HG03432 (cell line): ENCODE measurements at regions not wholly inside any gene's neighbourhood (a gene's known extent, or its start where the extent isn't known, plus 50 kb on each side); places are given as distances from the start of the nearest gene placed in this dataset.
"Not testable (repeated sequence)": the region's sequence is repeated elsewhere in the genome, so short reads cannot be mapped to it uniquely, and the experiment has no call there.

ENCODE experiments used
- ATAC-seq: cut with Tn5 transposase; IDR thresholded peaks from one replicate; pipeline ENCODE4 v1.9.1; 2021; ENCODE audit warnings: mild to moderate bottlenecking, moderate library complexity; ENCODE audit not compliant: unreplicated experiment

GRCh38 chrY:15871570-15871969 lies 1347.2 kb downstream of the NLGN4Y start:
- no peak for ATAC-seq

DNA sequence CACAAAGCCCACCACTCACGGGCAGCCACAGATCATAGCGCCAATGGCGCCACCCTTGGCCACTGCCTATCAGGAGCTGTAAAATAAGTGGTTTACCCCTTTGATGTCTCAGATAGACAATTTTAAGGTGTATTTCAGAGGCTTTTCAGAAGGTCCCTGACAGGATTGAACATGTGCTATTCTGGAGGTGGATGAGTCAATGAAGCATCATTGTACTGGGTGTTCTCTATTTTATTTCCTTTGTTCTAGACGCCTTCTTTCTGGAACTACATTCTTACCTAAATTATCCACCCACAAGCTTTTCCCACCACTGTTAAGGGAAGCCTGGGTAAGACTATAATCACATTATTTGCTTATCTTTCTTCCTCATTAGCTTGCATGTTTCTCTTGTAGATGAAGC lies 1351.6 kb downstream of the NLGN4Y start:
- ATAC-seq = not testable (repeated sequence)

GRCh38 chrY:15903524-15903923 lies 1379.2 kb downstream of the NLGN4Y start:
- ATAC-seq = not testable (repeated sequence)

- ATAC-seq = no peak
Measured at GRCh38 chrY:15905557-15905956, 1381.2 kb downstream of the NLGN4Y start.

- ATAC-seq = no peak
Measured at GRCh38 chrY:15926499-15926898, 1402.2 kb downstream of the NLGN4Y start.

DNA sequence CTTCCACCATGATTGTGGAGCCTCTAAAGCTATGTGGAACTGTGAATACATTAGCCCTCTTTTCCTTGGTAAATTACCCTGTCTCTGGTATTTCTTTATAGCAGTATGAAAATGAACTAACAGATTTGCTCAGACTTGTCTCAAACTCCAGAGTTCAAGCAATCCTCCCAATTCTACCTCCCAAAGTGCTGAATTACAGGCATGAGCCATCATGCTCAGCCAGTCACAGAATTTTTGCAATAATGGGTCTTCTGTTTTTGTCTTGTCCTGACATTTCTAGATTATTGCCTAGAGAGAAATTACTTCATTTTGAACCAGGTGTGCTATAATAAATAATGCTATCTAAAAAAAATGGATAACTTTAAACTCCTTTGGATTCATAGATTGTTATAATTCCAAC lies 1414.5 kb downstream of the NLGN4Y start:
- no peak for ATAC-seq

DNA sequence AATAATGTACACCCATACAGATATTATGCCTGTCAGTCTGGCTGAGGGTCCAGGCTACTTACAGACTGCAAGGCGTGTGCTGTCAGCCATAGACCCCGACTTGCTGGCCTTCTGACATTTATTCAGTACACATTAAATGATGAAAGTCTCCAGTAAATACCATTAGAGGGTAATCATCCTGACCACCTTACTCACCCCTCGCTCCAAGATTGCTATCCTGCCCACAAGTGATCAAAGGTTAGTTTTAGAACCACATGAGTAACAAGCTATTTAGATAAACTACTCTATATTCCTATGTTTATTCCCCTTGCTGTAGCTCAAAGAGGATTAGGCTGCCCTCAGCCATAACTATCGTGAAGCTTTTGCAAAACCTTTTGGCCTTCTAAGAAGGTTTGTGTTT lies 1426.7 kb downstream of the NLGN4Y start:
- no peak for ATAC-seq

- no peak for ATAC-seq
Measured at GRCh38 chrY:15968800-15969199, 1444.5 kb downstream of the NLGN4Y start.

DNA sequence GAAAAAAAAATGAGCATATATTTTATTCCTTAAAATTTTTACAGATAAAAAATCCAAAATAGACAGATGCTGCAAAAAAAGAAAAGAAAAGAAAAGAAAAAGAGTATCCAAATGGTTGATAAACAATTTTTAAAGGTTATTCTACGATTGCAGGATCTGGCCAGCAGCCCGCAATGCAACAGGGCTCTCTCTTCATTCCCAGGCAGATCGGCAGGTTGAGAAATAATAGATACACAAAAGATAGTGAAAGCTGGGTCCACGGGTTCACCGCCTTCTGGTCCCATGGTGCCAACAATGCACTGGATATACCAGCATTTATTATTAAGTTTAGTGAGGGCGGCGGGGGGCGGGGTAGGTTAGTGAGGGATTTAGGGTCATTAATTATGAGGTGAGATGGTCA lies 1448.9 kb downstream of the NLGN4Y start:
- no peak for ATAC-seq

DNA sequence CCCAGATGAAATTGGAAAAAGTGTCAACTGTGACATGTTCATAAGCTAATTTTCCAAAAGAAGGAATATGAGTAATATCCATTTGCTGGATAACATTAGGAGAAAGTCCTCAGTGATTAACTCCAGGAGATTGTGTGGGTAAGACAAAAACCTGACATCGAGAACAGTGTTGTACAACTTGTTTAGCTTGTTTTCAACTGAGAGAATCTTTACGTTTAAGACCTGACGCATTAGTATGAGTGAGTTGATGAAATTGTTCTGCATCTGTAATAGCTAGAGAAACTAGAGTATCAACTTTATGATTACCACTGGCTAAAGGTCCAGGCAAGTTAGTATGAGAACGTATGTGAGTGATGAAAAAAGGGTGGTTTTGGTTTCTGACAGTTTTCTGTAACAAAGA lies 1452.4 kb downstream of the NLGN4Y start:
- no peak for ATAC-seq

GRCh38 chrY:15978503-15978902 lies 1454.2 kb downstream of the NLGN4Y start:
- ATAC-seq = no peak

DNA sequence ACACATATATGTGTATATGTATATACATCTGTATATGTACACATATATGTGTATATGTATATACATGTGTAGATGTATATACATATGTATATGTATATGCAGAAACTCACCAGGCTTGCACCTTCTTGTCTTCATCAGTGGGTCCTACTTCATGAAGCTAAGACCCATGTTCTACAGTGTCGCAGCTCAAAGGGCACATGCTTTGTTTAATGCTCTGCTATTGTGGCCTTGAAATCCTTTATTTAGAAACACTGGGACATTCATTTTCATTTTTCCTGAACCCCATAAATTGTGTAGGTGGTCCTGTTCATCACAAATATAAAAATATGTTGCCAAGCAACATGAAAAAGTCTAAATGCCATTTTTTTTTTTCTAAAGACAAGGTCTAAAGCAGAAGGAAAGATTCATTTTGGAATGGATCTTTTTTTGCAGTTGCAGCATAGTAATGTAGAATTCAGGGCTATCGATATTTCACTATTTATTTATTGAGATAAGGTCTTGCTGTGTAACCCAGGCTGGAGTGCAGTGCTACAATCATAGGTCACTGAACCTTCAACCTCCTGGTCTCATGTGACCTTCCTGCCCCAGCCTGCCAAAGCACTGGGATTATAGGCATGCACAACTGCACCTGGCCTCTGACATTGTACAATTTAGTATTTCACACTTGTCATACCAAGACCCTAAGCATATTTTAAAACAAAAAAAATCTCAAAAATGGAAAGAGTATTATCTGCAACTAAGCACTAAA lies 1460.5 kb downstream of the NLGN4Y start:
- ATAC-seq = no peak

GRCh38 chrY:15996014-15996413 lies 1471.7 kb downstream of the NLGN4Y start:
- no peak for ATAC-seq

DNA sequence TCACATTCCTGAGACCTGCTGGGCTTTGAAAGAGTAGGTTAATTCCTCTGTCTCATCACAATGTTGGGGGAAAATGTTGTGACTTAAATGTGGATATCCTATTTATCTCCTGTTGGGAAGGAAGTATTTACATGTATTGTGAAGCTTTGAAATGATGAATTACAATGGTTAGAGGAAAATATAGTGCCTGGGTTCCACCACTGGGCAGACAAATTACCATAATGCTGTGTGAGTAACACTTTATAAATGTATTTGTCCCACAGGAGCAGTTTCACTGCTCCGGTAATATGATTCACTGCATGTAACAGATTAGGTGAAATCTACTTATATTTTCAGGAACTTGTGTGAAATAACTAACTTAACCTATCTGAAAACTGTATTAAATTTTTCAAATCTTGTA lies 1476.4 kb downstream of the NLGN4Y start:
- ATAC-seq = no peak

GRCh38 chrY:16001896-16002295 lies 1477.6 kb downstream of the NLGN4Y start:
- ATAC-seq = no peak

DNA sequence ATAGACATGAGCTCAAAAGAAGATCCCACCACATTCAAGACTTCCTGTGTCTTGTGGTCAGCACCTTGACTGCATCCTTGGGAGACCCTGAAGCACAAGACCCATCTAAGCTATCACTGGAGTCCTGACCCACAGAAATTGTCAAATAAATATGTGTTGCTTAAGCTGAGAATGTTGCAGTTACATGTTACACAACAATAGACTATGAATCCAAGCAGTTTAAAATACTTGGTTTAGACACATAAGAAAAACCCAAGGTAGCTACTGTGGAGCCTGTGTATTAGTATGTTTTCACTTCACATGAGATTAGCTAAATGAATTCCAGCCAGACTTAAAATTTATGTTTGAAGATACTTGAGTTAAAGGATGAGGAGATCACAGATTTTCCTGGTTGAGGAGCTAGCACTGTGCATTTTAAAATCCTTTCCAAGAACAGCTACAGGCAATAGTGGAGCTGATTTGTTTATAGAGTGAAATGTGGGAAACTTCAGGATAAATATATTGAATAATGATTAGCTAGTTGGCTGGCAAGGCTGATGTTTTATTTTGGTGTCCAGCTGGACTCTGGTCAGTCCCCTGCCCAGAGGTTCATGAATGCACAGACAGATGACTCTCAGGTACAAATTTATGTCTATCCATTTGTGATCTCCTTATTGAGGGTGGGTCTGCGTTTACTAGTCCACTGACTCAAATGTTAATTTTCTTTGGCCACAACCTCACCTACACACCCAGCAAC lies 1527.7 kb downstream of the NLGN4Y start:
- ATAC-seq = no peak

- ATAC-seq = no peak
Measured at GRCh38 chrY:16060141-16060540, 1535.8 kb downstream of the NLGN4Y start.

DNA sequence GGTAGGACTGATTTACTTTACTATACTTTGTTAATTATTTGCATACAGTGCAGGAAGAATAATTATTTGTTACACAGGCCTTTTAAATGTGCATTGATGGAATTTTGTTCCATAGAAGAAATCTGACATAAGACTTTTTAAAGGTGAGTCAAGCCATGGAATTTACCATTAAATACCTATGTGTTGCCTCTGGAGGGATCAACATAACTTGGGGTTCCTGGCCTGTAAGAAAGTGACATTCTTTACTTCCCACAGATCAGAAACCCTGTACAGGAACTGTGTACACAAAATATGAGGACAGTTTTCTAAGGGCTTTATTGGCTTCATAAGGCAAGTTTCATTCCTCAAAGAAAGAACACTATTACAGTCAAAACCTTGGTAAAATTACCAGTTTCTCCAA lies 1536.4 kb downstream of the NLGN4Y start:
- ATAC-seq = no peak

GRCh38 chrY:16071957-16072356 lies 1547.6 kb downstream of the NLGN4Y start:
- no peak for ATAC-seq

DNA sequence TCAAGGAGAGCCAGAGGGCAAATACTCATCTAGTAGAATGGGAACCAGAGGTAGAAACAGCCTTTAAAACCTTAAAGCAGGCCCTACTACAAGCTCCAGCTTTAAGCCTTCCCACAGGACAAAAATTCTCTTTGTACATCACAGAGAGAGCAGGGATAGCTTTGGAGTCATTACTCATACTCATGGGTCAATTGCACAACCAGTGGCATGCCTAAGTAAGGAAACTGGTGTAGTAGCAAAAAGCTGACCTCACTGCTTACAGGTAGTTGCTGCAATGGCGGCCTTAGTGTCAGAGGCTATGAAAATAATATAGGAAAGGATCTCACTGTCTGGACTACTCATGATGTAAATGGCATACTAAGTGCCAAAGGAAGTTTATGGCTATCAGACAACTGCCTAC lies 1551.4 kb downstream of the NLGN4Y start:
- ATAC-seq = no peak

GRCh38 chrY:16097325-16097724 lies 1573.0 kb downstream of the NLGN4Y start:
- ATAC-seq = no peak

GRCh38 chrY:16101815-16102214 lies 1577.5 kb downstream of the NLGN4Y start:
- ATAC-seq = no peak
